Caco-2 (cell line): ENCODE measurements at regions not wholly inside any gene's neighbourhood (a gene's known extent, or its start where the extent isn't known, plus 50 kb on each side); places are given as distances from the start of the nearest gene placed in this dataset.
"Not testable (repeated sequence)": the region's sequence is repeated elsewhere in the genome, so short reads cannot be mapped to it uniquely, and the experiment has no call there.

Source experiments
- BruUV-seq: library from RNA; stranded (reverse); fragments of 400-500 nt; replicated peaks from 2 replicates; lab custom pipeline; 2021; lab: Mats Ljungman, UMichigan
- CTCF ChIA-PET: fragments of 300-600 bp; sonication (Branson Sonifier 250); formaldehyde crosslinking; loops from one replicate; lab custom pipeline; 2022; ENCODE audit warnings: antibody characterized with exemption; lab: Charles Lee
- POLR2A ChIA-PET: fragments of 300-600 bp; sonication (Branson Sonifier 250); formaldehyde crosslinking; loops from one replicate; lab custom pipeline; 2022; ENCODE audit warnings: antibody characterized with exemption; lab: Charles Lee
- DNase-seq, 2 experiments: peaks; one replicate each; pipeline versions ENCODE4 v3.0.0 to v3.0.0-alpha.2; 2020 to 2022
- H3K27me3 ChIP-seq: replicated peaks from 2 replicates; pipeline ENCODE4 v1.6.0; 2011; ENCODE audit warnings: low read length; ENCODE audit not compliant: control insufficient read depth, insufficient read depth
- H3K36me3 ChIP-seq: 2 replicates; pipeline ENCODE4 v1.5.1; 2011; ENCODE audit warnings: low read length; ENCODE audit not compliant: control insufficient read depth, insufficient read depth
- H3K4me1 ChIP-seq: fragments of 250-450 bp; sonication (Bioruptor Pico); 2 replicates; pipeline ENCODE4 v1.5.1; 2020; ENCODE audit warnings: mild to moderate bottlenecking
- H3K4me3 ChIP-seq: 2 replicates; pipeline ENCODE4 v1.5.1; 2011; ENCODE audit warnings: low read depth, mild to moderate bottlenecking, control low read depth, low read length
- H3K9me3 ChIP-seq: fragments of 250-450 bp; sonication (Bioruptor Pico); 2 replicates; pipeline ENCODE4 v1.5.1; 2020; ENCODE audit warnings: mild to moderate bottlenecking, moderate library complexity
- H3K27ac Mint-ChIP-seq: one replicate; pipeline ENCODE4 v1.8.0; 2022; ENCODE audit warnings: mixed read lengths; ENCODE audit not compliant: unreplicated experiment
- H3K27me3 Mint-ChIP-seq: one replicate; pipeline ENCODE4 v1.8.0; 2022; ENCODE audit warnings: mixed read lengths; ENCODE audit not compliant: insufficient read depth, unreplicated experiment
- H3K36me3 Mint-ChIP-seq: one replicate; pipeline ENCODE4 v1.8.0; 2022; ENCODE audit warnings: mild to moderate bottlenecking, mixed read lengths; ENCODE audit not compliant: insufficient read depth, unreplicated experiment
- H3K4me1 Mint-ChIP-seq: one replicate; pipeline ENCODE4 v1.8.0; 2022; ENCODE audit warnings: low read depth, mixed read lengths; ENCODE audit not compliant: unreplicated experiment
- H3K4me3 Mint-ChIP-seq: one replicate; pipeline ENCODE4 v1.8.0; 2022; ENCODE audit warnings: mild to moderate bottlenecking, moderate library complexity, mixed read lengths; ENCODE audit not compliant: unreplicated experiment
- H3K9me3 Mint-ChIP-seq: one replicate; pipeline ENCODE4 v1.8.0; 2022; ENCODE audit warnings: mixed read lengths; ENCODE audit not compliant: unreplicated experiment
- CTCF ChIP-seq, 2 experiments: fragments of 200-600 bp in 1 of 2; IDR thresholded peaks; 1 replicate in 1 of 2; 2 replicates in 1 of 2; pipeline versions ENCODE4 v1.5.1 to v1.8.0; 2011 to 2022; ENCODE audit warnings: antibody characterized with exemption in 1 of 2, control low read depth in 1 of 2, inconsistent platforms in 1 of 2, low read depth in 1 of 2, low read length in 1 of 2, mild to moderate bottlenecking in 1 of 2, moderate library complexity in 1 of 2; ENCODE audit not compliant: insufficient read depth in 1 of 2, severe bottlenecking in 1 of 2, unreplicated experiment in 1 of 2
- intact Hi-C: fragments of 100-400 bp; cut with micrococcal nuclease; formaldehyde crosslinking; loops from one replicate; pipeline ENCODE4 v1.10.0; 2022; ENCODE audit not compliant: unreplicated experiment

GRCh38 chr18:22752014-22752413 lies 181.1 kb upstream of the RBBP8 start:
- POLR2A ChIA-PET, result no interaction called here
- Mint-ChIP-seq H3K27me3 (peaks cover 5% of the 10 kb centered on the region), H3K27ac (no peak overlapping the region), H3K4me3 (no peak overlapping the region), H3K4me1 (no peaks in the 10 kb centered on the region), H3K9me3 (no peaks in the 10 kb centered on the region), H3K36me3 (no peaks in the 10 kb centered on the region)
- TF ChIP-seq CTCF (IDR thresholded peaks at IDR 0.05; ENCODE audit: insufficient read depth in 1 of 2, low read depth in 1 of 2, low read length in 1 of 2, severe bottlenecking in 1 of 2, unreplicated experiment in 1 of 2), result no peak
- no peaks in the 10 kb centered on the region; the same call in 1 of the 2 replicates for H3K27me3 ChIP-seq
- no TSS peak for BruUV-seq
- H3K4me3 ChIP-seq, result no peak overlapping the region
- no peaks in the 10 kb centered on the region for H3K9me3 ChIP-seq
- CTCF ChIA-PET, result no interaction called here
- no peak for DNase-seq
- H3K4me1 ChIP-seq, result no peaks in the 10 kb centered on the region
- H3K36me3 ChIP-seq, result no peaks in the 10 kb centered on the region
- intact Hi-C loops, result no loop called here

GRCh38 chr18:22753130-22753831 lies 179.8 kb upstream of the RBBP8 start:
- BruUV-seq, result no TSS peak
- POLR2A ChIA-PET, result no interaction called here
- no peak overlapping the region for H3K4me3 Mint-ChIP-seq
- no peaks in the 10 kb centered on the region for H3K4me1 Mint-ChIP-seq
- H3K4me1 ChIP-seq, result no peaks in the 10 kb centered on the region
- H3K36me3 Mint-ChIP-seq, result no peaks in the 10 kb centered on the region
- H3K9me3 ChIP-seq, result no peaks in the 10 kb centered on the region
- no peaks in the 10 kb centered on the region for H3K36me3 ChIP-seq
- DNase-seq, result no peak
- no peak for TF ChIP-seq CTCF (IDR thresholded peaks at IDR 0.05; ENCODE audit: insufficient read depth in 1 of 2, low read depth in 1 of 2, low read length in 1 of 2, severe bottlenecking in 1 of 2, unreplicated experiment in 1 of 2)
- H3K27ac Mint-ChIP-seq, result no peak overlapping the region
- intact Hi-C loops, result no loop called here
- H3K9me3 Mint-ChIP-seq, result peaks cover 3% of the 10 kb centered on the region
- H3K4me3 ChIP-seq, result no peak overlapping the region
- CTCF ChIA-PET, result no interaction called here
- no peaks in the 10 kb centered on the region; the same call in 1 of the 2 replicates for H3K27me3 ChIP-seq
- peaks cover 5% of the 10 kb centered on the region for H3K27me3 Mint-ChIP-seq

GRCh38 chr18:22764005-22764404 lies 169.1 kb upstream of the RBBP8 start:
- H3K9me3 ChIP-seq, H3K36me3 ChIP-seq, H3K36me3 Mint-ChIP-seq, H3K27ac Mint-ChIP-seq, H3K4me1 Mint-ChIP-seq, H3K4me3 ChIP-seq, POLR2A ChIA-PET, H3K27me3 ChIP-seq, H3K27me3 Mint-ChIP-seq, BruUV-seq, H3K4me3 Mint-ChIP-seq, CTCF ChIA-PET, H3K4me1 ChIP-seq, H3K9me3 Mint-ChIP-seq, intact Hi-C loops, DNase-seq: not testable (repeated sequence)
